GM12875 (cell line): ENCODE measurements at regions not wholly inside any gene's neighbourhood (a gene's known extent, or its start where the extent isn't known, plus 50 kb on each side); places are given as distances from the start of the nearest gene placed in this dataset.

Experiments used
- H3K4me3 ChIP-seq: one replicate; pipeline ENCODE4 v1.5.1; 2011; ENCODE audit warnings: low read depth, low read length, control low read depth
- TF ChIP-seq, protein P1 (sequence below): IDR thresholded peaks from 2 replicates; pipeline ENCODE4 v1.5.1; 2011; ENCODE audit warnings: low read depth, mild to moderate bottlenecking, control low read depth, inconsistent platforms, low read length, moderate library complexity, borderline replicate concordance; ENCODE audit not compliant: insufficient read depth

GRCh38 chr2:151103551-151103950 lies 158.1 kb downstream of the RBM43 start:
- no peak overlapping the region for H3K4me3 ChIP-seq
- TF ChIP-seq, protein P1, sequence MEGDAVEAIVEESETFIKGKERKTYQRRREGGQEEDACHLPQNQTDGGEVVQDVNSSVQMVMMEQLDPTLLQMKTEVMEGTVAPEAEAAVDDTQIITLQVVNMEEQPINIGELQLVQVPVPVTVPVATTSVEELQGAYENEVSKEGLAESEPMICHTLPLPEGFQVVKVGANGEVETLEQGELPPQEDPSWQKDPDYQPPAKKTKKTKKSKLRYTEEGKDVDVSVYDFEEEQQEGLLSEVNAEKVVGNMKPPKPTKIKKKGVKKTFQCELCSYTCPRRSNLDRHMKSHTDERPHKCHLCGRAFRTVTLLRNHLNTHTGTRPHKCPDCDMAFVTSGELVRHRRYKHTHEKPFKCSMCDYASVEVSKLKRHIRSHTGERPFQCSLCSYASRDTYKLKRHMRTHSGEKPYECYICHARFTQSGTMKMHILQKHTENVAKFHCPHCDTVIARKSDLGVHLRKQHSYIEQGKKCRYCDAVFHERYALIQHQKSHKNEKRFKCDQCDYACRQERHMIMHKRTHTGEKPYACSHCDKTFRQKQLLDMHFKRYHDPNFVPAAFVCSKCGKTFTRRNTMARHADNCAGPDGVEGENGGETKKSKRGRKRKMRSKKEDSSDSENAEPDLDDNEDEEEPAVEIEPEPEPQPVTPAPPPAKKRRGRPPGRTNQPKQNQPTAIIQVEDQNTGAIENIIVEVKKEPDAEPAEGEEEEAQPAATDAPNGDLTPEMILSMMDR, result no peak

DNA sequence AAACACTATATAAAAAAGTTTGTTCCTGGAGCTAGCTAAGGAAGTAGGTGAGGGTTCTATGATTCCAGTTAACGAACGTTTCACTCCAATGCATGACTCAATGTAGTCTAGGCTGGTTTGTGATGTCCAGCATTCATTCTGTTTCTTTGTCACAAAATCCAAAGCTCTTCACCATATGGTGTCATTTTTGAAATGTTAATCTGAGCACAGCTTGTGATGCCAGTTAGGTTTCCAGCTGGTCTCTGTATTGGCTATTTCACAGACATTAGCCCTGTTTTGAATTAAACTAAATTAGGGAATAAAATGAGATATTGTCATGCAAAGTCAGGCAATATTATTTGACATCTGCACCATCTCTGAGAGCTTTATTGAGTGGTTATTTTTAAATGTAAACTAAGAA lies 159.4 kb downstream of the RBM43 start:
- H3K4me3 ChIP-seq, result no peak overlapping the region
- TF ChIP-seq, protein P1, result no peak

DNA sequence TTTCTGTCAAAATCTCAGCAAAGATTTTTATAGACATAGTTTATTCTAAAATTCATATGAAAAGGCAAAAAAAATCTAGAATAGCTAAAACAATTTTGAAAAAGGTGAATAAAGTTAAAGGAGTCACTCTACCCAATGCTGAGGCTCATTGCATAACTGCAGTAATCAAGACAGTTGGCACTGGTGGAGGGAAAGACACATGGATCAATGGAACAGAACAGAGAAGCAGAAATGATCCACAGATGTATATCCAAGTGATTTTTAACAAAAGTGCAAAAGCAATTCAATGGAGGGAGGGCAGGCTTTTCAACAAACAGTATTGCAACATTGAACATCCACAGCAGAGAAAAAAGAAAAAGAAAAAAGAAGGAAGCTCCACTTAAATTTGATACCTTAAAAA lies 162.8 kb downstream of the RBM43 start:
- H3K4me3 ChIP-seq, result no peak overlapping the region
- TF ChIP-seq, protein P1, result no peak

GRCh38 chr2:151097895-151098294 lies 163.8 kb downstream of the RBM43 start:
- TF ChIP-seq, protein P1, result no peak
- no peak overlapping the region for H3K4me3 ChIP-seq

- TF ChIP-seq, protein P1, result no peak
- H3K4me3 ChIP-seq, result no peak overlapping the region
Measured at GRCh38 chr2:151097128-151097527, 164.5 kb downstream of the RBM43 start.

DNA sequence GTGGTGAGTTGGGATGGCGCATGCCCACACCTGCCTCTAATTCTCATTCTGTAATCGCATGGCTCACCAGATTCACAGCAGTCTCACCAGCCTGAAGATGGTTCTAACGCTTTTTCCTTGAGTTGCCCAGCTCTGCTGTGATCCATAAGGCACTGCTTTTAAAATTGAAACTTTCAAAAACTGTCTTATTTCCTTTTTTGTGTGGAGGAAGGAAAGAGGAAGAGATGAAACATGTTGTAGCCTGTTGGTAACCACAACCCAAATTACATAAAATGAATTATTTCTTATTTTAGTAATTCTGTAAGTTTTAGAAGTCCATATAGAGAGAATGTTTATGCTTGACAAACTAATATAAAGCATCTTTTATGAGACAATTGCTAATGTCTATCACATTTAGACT lies 165.4 kb downstream of the RBM43 start:
- TF ChIP-seq, protein P1, result no peak

GRCh38 chr2:151095463-151095862 lies 166.2 kb downstream of the RBM43 start:
- TF ChIP-seq, protein P1, result no peak
- no peak overlapping the region for H3K4me3 ChIP-seq

More for the DNA sequence above, 165.4 kb downstream of the RBM43 start:
- no peak overlapping the region for H3K4me3 ChIP-seq
